HG02885 (cell line): ENCODE measurements at regions not wholly inside any gene's neighbourhood (a gene's known extent, or its start where the extent isn't known, plus 50 kb on each side); places are given as distances from the start of the nearest gene placed in this dataset.

ENCODE experiments used
- ATAC-seq: cut with Tn5 transposase; IDR thresholded peaks from one replicate; pipeline ENCODE4 v1.9.1; 2021; ENCODE audit warnings: mild to moderate bottlenecking; ENCODE audit not compliant: unreplicated experiment, poor library complexity

GRCh38 chr17:69715656-69716055 is 301.2 kb downstream of the MAP2K6 start:
- no peak for ATAC-seq

- no peak for ATAC-seq
These were observed 302.1 kb downstream of the MAP2K6 start for GRCh38 chr17:69716556-69716955.

- ATAC-seq, result no peak
These were observed 302.7 kb downstream of the MAP2K6 start for GRCh38 chr17:69717214-69717613.

GRCh38 chr17:69717819-69718218 is 303.3 kb downstream of the MAP2K6 start:
- no peak for ATAC-seq

GRCh38 chr17:69719474-69720048 is 305.1 kb downstream of the MAP2K6 start:
- ATAC-seq, result no peak

GRCh38 chr17:69722518-69722917 is 308.0 kb downstream of the MAP2K6 start:
- ATAC-seq, result no peak

- no peak for ATAC-seq
These were observed 308.8 kb downstream of the MAP2K6 start for GRCh38 chr17:69723316-69723715.

GRCh38 chr17:69723741-69724140 is 309.2 kb downstream of the MAP2K6 start:
- no peak for ATAC-seq

- no peak for ATAC-seq
These were observed 309.7 kb downstream of the MAP2K6 start for GRCh38 chr17:69724238-69724637.

- ATAC-seq, result no peak
These were observed 310.6 kb downstream of the MAP2K6 start for GRCh38 chr17:69725146-69725545.

- no peak for ATAC-seq
These were observed 314.3 kb downstream of the MAP2K6 start for GRCh38 chr17:69728816-69729215.

GRCh38 chr17:69729944-69730343 is 315.4 kb downstream of the MAP2K6 start:
- no peak for ATAC-seq

GRCh38 chr17:69732272-69732918 is 317.9 kb downstream of the MAP2K6 start:
- ATAC-seq, result no peak

GRCh38 chr17:69733171-69734012 is 318.9 kb downstream of the MAP2K6 start:
- ATAC-seq, result no peak

- no peak for ATAC-seq
These were observed 320.2 kb downstream of the MAP2K6 start for GRCh38 chr17:69734656-69735055.

- ATAC-seq, result no peak
These were observed 320.8 kb downstream of the MAP2K6 start for GRCh38 chr17:69735285-69735684.

- ATAC-seq, result no peak
These were observed 328.6 kb downstream of the MAP2K6 start for GRCh38 chr17:69743091-69743490.

GRCh38 chr17:69744512-69745070 is 330.1 kb downstream of the MAP2K6 start:
- ATAC-seq, result no peak

GRCh38 chr17:69749911-69750310 is 325.1 kb upstream of the KCNJ16 start:
- no peak for ATAC-seq

- no peak for ATAC-seq
These were observed 317.2 kb upstream of the KCNJ16 start for GRCh38 chr17:69757688-69758430.
